ENCODE measurements at regions not wholly inside any gene's neighbourhood (a gene's known extent, or its start where the extent isn't known, plus 50 kb on each side); places are given as distances from the start of the nearest gene placed in this dataset.
A peak's percentile ranks its signal among the peaks of the same experiment; 100 is the strongest.

DNA sequence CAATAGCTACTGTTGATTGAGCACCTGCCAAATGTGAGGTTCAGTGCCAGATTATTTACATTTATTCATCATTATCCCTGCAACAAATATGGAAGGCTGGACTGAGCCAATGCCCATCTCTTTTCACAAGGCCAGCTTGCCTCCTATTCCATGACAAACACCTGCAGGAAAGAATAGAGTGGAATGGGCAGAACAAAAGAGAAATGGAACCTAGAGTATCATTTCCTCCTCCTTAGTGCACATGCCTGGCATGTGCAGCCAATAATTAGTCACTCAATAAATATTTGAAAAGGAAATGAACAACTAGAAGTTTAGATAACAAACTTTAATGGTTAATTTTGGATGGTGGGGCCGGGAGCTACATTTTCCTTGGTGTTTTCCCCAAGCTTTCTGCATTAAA is 61.4 kb upstream of the MYRIP start:
- intact Hi-C loops (cut with micrococcal nuclease): no loop called here
- no peaks in the 10 kb centered on the region for H3K36me3 Mint-ChIP-seq (ENCODE audit: low read depth)
- H3K9me3 Mint-ChIP-seq: no peaks in the 10 kb centered on the region
- no peaks in the 10 kb centered on the region for H3K27me3 Mint-ChIP-seq
- DNase-seq: no peak
- no peak overlapping the region for H3K4me3 Mint-ChIP-seq
- no peaks in the 10 kb centered on the region for H3K4me1 Mint-ChIP-seq
- no peak overlapping the region for H3K27ac Mint-ChIP-seq

DNA sequence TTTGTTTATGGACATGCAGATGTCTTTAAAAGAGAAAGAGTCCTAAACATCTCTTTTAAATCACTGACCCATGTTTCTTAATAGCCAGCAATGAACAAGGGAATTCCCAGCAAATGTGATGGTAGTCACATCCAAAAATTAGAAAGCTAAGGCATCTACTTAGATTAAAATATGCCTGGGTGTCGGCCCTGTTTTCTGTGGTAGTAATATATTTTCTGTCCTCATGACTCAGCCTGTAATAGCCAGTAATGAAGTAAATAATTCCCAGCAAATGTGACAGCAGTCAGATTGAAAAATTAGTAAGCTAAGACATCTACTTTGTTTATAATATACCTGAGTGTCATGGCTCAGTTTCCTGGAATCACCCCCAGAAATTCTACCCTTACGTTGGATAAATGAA is 60.6 kb upstream of the MYRIP start:
- Mint-ChIP-seq H3K4me1 (no peaks in the 10 kb centered on the region), H3K9me3 (no peaks in the 10 kb centered on the region), H3K36me3 (ENCODE audit: low read depth) (no peaks in the 10 kb centered on the region), H3K27ac (no peak overlapping the region), H3K27me3 (no peaks in the 10 kb centered on the region), H3K4me3 (no peak overlapping the region)
- intact Hi-C loops (cut with micrococcal nuclease): no loop called here
- DNase-seq: no peak

DNA sequence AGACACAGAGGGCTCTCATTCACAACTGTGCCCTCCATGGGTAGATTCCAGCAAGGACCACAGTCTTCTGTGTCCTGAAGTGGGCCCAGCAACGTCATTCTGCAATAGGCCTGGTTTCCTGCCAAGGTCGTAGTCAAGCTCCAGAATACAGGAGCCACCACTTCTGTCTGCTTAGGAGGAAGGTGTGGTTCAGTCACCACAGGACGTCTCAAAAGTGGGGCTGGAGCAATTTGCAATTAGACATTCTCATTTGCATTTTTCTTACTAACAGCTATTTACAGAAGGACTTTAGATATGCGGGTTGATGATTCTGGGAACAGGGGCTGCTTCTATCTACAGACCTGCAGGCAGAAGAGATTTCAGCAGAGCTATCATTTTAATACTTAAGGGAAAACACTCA is 58.7 kb upstream of the MYRIP start:
- no peaks in the 10 kb centered on the region for H3K9me3 Mint-ChIP-seq
- intact Hi-C loops (cut with micrococcal nuclease): no loop called here
- H3K27ac Mint-ChIP-seq: no peak overlapping the region
- no peak overlapping the region for H3K4me3 Mint-ChIP-seq
- H3K27me3 Mint-ChIP-seq: no peaks in the 10 kb centered on the region
- H3K36me3 Mint-ChIP-seq (ENCODE audit: low read depth): no peaks in the 10 kb centered on the region
- no peaks in the 10 kb centered on the region for H3K4me1 Mint-ChIP-seq
- DNase-seq: no peak

DNA sequence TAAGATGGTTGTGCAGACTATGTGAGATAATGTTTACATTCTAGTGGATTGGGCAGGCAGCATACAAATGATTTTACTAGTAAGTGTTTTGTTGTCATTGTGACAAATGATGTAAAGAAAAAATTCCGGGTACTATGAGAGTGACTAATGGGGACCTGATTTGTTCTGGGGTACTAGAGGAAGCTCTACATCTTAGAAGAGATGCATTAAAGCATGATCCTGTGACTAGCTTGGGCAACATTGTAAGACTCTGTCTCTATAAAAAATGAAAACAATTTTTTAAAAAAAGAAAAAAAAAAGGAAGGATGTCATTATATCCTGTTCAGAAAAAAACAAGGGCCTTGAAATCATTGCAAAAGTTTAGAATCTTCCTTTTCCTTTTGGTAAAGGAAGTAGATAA is 58.1 kb upstream of the MYRIP start:
- intact Hi-C loops (cut with micrococcal nuclease): no loop called here
- Mint-ChIP-seq H3K4me1 (no peaks in the 10 kb centered on the region), H3K27ac (no peak overlapping the region), H3K27me3 (no peaks in the 10 kb centered on the region), H3K4me3 (no peak overlapping the region), H3K36me3 (ENCODE audit: low read depth) (no peaks in the 10 kb centered on the region), H3K9me3 (no peaks in the 10 kb centered on the region)
- DNase-seq: no peak

GRCh38 chr3:39752019-39752637 is 57.3 kb upstream of the MYRIP start:
- no peaks in the 10 kb centered on the region for H3K36me3 Mint-ChIP-seq (ENCODE audit: low read depth)
- H3K27ac Mint-ChIP-seq: no peak overlapping the region
- intact Hi-C loops (cut with micrococcal nuclease): no loop called here
- H3K4me3 Mint-ChIP-seq: no peak overlapping the region
- H3K27me3 Mint-ChIP-seq: no peaks in the 10 kb centered on the region
- H3K9me3 Mint-ChIP-seq: no peaks in the 10 kb centered on the region
- no peaks in the 10 kb centered on the region for H3K4me1 Mint-ChIP-seq
- DNase-seq: no peak

DNA sequence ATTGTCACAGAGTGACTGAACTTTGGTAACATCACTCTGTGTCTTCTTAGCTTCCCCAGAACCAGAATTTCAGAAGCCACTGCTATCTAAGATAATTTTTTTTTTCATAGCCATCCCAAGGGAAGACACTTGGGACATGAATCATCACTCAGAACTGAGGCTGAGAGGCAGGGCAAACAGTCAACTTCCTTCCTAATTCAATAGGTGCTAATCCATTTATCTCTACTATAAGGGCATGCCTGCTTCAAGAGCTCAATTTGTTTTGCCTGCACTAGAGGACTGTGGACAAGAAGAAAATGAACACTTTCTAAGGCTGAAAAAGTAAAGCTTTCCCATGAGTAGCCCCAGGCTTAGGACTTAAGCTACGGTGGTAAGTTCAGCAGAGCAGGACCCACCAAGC is 56.7 kb upstream of the MYRIP start:
- H3K4me3 Mint-ChIP-seq: no peak overlapping the region
- H3K9me3 Mint-ChIP-seq: no peaks in the 10 kb centered on the region
- H3K27ac Mint-ChIP-seq: no peak overlapping the region
- no peaks in the 10 kb centered on the region for H3K36me3 Mint-ChIP-seq (ENCODE audit: low read depth)
- H3K27me3 Mint-ChIP-seq: no peaks in the 10 kb centered on the region
- no peaks in the 10 kb centered on the region for H3K4me1 Mint-ChIP-seq
- no peak for DNase-seq
- intact Hi-C loops (cut with micrococcal nuclease): no loop called here

- no peaks in the 10 kb centered on the region for H3K27me3 Mint-ChIP-seq
- no peaks in the 10 kb centered on the region for H3K36me3 Mint-ChIP-seq (ENCODE audit: low read depth)
- intact Hi-C loops (cut with micrococcal nuclease): no loop called here
- H3K4me3 Mint-ChIP-seq: no peak overlapping the region
- no peak for DNase-seq
- H3K4me1 Mint-ChIP-seq: no peaks in the 10 kb centered on the region
- no peaks in the 10 kb centered on the region for H3K9me3 Mint-ChIP-seq
- no peak overlapping the region for H3K27ac Mint-ChIP-seq
These were observed 56.0 kb upstream of the MYRIP start for GRCh38 chr3:39753391-39753790.

GRCh38 chr3:39754549-39754948 is 54.9 kb upstream of the MYRIP start:
- Mint-ChIP-seq H3K27me3 (no peaks in the 10 kb centered on the region), H3K9me3 (no peaks in the 10 kb centered on the region), H3K4me1 (no peaks in the 10 kb centered on the region), H3K36me3 (ENCODE audit: low read depth) (no peaks in the 10 kb centered on the region), H3K4me3 (no peak overlapping the region), H3K27ac (no peak overlapping the region)
- intact Hi-C loops (cut with micrococcal nuclease): no loop called here
- peak; percentile 13 for DNase-seq

DNA sequence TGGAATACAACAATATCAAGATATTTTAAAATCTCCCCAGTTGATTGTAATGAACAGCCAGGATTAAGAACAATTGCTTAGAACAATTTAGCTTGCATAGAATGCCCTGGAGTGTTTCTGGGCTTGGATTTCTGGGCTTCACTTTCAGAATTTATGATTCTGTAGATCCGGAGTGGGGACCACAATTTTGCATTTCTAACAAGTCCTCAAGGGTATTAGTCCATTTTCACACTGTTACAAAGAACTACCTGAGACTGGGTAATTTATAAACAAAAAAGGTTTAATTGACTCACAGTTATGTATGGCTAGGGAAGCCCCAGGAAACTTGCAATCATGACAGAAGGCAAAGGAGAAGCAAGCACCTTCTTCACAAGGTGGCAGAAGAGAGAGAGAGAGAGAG is 54.3 kb upstream of the MYRIP start:
- Mint-ChIP-seq H3K27me3 (no peaks in the 10 kb centered on the region), H3K36me3 (ENCODE audit: low read depth) (no peaks in the 10 kb centered on the region), H3K4me3 (no peak overlapping the region), H3K9me3 (no peaks in the 10 kb centered on the region), H3K27ac (no peak overlapping the region), H3K4me1 (no peaks in the 10 kb centered on the region)
- intact Hi-C loops (cut with micrococcal nuclease): no loop called here
- DNase-seq: no peak

GRCh38 chr3:39757307-39757706 is 52.1 kb upstream of the MYRIP start:
- Mint-ChIP-seq H3K4me3 (no peak overlapping the region), H3K9me3 (no peaks in the 10 kb centered on the region), H3K36me3 (ENCODE audit: low read depth) (no peaks in the 10 kb centered on the region), H3K27me3 (no peaks in the 10 kb centered on the region), H3K27ac (no peak overlapping the region), H3K4me1 (no peaks in the 10 kb centered on the region)
- intact Hi-C loops (cut with micrococcal nuclease): no loop called here
- no peak for DNase-seq
